Left lung (tissue), 4 donors: ENCODE measurements at regions not wholly inside any gene's neighbourhood (a gene's known extent, or its start where the extent isn't known, plus 50 kb on each side); places are given as distances from the start of the nearest gene placed in this dataset.

ENCODE experiments used
- ATAC-seq: fragments of 200-7000 bp; cut with Tn5 transposase; one replicate; pipeline ENCODE4 v1.9.1; 2020; ENCODE audit warnings: moderate library complexity
- DNase-seq, 4 donors: peaks; one replicate each; pipeline ENCODE4 v3.0.0-alpha.2; 2013 to 2020
- H3K27ac ChIP-seq, 2 donors: fragments of 200-600 bp; sonication (generic) in 1 of 2; one replicate each; pipeline versions ENCODE4 v1.5.0 to v1.8.0; 2020 to 2021
- H3K27me3 ChIP-seq, 2 donors: fragments of 200-600 bp; sonication (generic) in 1 of 2; one replicate each; pipeline versions ENCODE4 v1.5.0 to v1.8.0; 2020 to 2021
- H3K36me3 ChIP-seq, 2 donors: fragments of 200-600 bp; sonication (generic) in 1 of 2; one replicate each; pipeline versions ENCODE4 v1.5.0 to v1.8.0; 2020 to 2021
- H3K4me1 ChIP-seq, 2 donors: fragments of 200-600 bp; one replicate each; pipeline ENCODE4 v1.8.0; 2021
- H3K4me3 ChIP-seq, 2 donors: fragments of 200-600 bp; sonication (generic) in 1 of 2; one replicate each; pipeline versions ENCODE4 v1.5.0 to v1.8.0; 2020 to 2021; ENCODE audit warnings: mild to moderate bottlenecking in 1 of 2
- H3K9me3 ChIP-seq, 2 donors: fragments of 200-600 bp; sonication (generic) in 1 of 2; one replicate each; pipeline versions ENCODE4 v1.5.0 to v1.8.0; 2020 to 2021
- intact Hi-C, 2 donors: fragments of 100-400 bp; cut with DNase I; formaldehyde crosslinking; loops; one replicate each; pipeline versions ENCODE4 v1.11.2 to v1.14.2; 2022
- TF ChIP-seq, protein P1 (sequence below), 2 donors: fragments of 200-600 bp; sonication (generic) in 1 of 2; IDR thresholded peaks; one replicate each; pipeline versions ENCODE4 v1.5.0 to v1.8.0; 2021; ENCODE audit warnings: antibody characterized with exemption in 2 of 2
- donor health status: DM: no; HTN: yes; CAD: no.
- donor health status: DM: no; HTN: no; CAD: no.

DNA sequence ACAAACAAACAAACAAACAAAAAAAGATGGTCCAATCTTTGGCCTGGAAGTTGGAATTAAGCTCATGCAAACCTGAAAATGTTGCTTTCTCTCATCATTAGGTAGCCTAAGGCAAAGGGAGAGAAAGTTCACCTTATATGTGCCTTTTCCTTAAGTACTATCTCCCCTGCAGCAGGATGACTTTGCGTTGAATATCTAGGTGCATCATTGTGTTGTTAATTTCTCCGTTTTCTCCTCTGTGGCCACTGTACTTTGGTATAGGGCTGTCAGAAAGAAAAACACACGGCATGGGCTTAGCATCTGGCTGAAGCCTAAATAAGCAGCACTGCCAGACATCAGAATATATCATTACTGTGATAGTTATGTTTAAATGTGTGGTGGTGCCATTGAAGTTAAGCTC lies 345.5 kb downstream of the BCAT1 start:
- intact Hi-C loops: no loop called here
- no peak for ATAC-seq
- peaks cover 0 to 5% of the 10 kb centered on the region in 2 donors for H3K4me1 ChIP-seq
- TF ChIP-seq, protein P1, sequence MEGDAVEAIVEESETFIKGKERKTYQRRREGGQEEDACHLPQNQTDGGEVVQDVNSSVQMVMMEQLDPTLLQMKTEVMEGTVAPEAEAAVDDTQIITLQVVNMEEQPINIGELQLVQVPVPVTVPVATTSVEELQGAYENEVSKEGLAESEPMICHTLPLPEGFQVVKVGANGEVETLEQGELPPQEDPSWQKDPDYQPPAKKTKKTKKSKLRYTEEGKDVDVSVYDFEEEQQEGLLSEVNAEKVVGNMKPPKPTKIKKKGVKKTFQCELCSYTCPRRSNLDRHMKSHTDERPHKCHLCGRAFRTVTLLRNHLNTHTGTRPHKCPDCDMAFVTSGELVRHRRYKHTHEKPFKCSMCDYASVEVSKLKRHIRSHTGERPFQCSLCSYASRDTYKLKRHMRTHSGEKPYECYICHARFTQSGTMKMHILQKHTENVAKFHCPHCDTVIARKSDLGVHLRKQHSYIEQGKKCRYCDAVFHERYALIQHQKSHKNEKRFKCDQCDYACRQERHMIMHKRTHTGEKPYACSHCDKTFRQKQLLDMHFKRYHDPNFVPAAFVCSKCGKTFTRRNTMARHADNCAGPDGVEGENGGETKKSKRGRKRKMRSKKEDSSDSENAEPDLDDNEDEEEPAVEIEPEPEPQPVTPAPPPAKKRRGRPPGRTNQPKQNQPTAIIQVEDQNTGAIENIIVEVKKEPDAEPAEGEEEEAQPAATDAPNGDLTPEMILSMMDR (IDR thresholded peaks at IDR 0.05): no peak
- no peak for DNase-seq
- H3K9me3 ChIP-seq: peaks cover 0 to 2% of the 10 kb centered on the region in 2 donors
- H3K27ac ChIP-seq: no peak overlapping the region
- H3K4me3 ChIP-seq: no peak overlapping the region
- no peaks in the 10 kb centered on the region for H3K27me3 ChIP-seq
- no peaks in the 10 kb centered on the region for H3K36me3 ChIP-seq

GRCh38 chr12:24600996-24601395 lies 347.9 kb downstream of the BCAT1 start:
- no peak for DNase-seq
- Histone ChIP-seq H3K36me3 (no peaks in the 10 kb centered on the region), H3K4me3 (no peak overlapping the region), H3K9me3 (no peaks in the 10 kb centered on the region), H3K27ac (no peak overlapping the region), H3K27me3 (no peaks in the 10 kb centered on the region), H3K4me1 (peaks cover 0 to 5% of the 10 kb centered on the region in 2 donors)
- TF ChIP-seq, protein P1 (IDR thresholded peaks at IDR 0.05): no peak
- intact Hi-C loops: no loop called here
- peak; percentile 69 for ATAC-seq

DNA sequence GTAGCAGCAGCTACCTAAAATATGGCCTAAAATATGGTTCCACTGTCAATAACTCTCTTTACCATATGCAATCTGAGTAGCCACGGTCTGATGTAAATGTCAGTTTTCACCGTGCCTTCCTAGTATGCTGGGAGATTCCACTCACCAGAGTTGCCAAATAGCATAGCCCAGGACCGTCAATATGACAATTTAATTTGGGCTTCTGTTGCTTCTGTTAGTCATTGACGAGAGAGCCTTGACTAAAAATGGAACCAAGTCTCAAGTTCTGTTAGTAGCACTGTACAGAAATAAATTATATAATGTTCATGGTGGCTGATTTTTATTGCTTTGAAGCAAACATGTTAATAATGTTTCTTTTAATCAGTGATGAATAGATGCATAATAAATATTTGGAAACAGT lies 348.4 kb downstream of the BCAT1 start:
- Histone ChIP-seq H3K36me3 (no peaks in the 10 kb centered on the region), H3K27me3 (no peaks in the 10 kb centered on the region), H3K4me3 (no peak overlapping the region), H3K9me3 (no peaks in the 10 kb centered on the region), H3K27ac (no peak overlapping the region), H3K4me1 (peaks cover 0 to 5% of the 10 kb centered on the region in 2 donors)
- intact Hi-C loops: no loop called here
- ATAC-seq (no peak), DNase-seq (no peak)
- TF ChIP-seq, protein P1 (IDR thresholded peaks at IDR 0.05): no peak

DNA sequence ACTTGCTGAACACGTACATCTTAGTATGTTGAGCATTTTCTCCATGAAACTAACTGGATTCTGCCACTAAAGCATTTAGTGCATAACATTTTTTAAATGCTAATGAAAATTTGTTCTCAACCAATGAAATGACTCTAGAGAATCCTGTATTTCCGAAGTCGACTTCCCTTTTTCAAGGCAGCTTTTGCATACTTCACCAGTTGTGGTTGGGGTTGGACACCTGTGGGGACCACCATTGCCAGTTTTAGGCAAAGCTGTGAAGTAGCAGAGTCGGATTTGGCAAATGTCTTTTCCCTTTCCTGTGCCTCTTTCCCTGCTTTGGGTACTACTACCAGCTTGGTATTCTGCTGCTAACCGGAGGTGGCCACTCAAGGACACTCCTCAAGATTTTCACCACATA lies 349.2 kb downstream of the BCAT1 start:
- no peak for DNase-seq
- Histone ChIP-seq H3K4me3 (no peak overlapping the region), H3K27ac (no peak overlapping the region), H3K36me3 (no peaks in the 10 kb centered on the region), H3K4me1 (peaks cover 0 to 5% of the 10 kb centered on the region in 2 donors), H3K27me3 (no peaks in the 10 kb centered on the region), H3K9me3 (no peaks in the 10 kb centered on the region)
- ATAC-seq: no peak
- TF ChIP-seq, protein P1 (IDR thresholded peaks at IDR 0.05): no peak
- intact Hi-C loops: no loop called here

GRCh38 chr12:24597580-24597979 lies 351.3 kb downstream of the BCAT1 start:
- no peak overlapping the region for H3K4me3 ChIP-seq
- no peak for ATAC-seq
- intact Hi-C loops: no loop called here

More at GRCh38 chr12:24597580-24597979, 351.3 kb downstream of the BCAT1 start:
- DNase-seq: peak in 1 of 4 donors; percentile 25
- Histone ChIP-seq H3K36me3 (no peaks in the 10 kb centered on the region), H3K4me1 (peaks cover 0 to 5% of the 10 kb centered on the region in 2 donors), H3K27ac (no peak overlapping the region), H3K27me3 (no peaks in the 10 kb centered on the region), H3K9me3 (no peaks in the 10 kb centered on the region)
- TF ChIP-seq, protein P1 (IDR thresholded peaks at IDR 0.05): no peak
